ENCODE measurements at regions not wholly inside any gene's neighbourhood (a gene's known extent, or its start where the extent isn't known, plus 50 kb on each side); places are given as distances from the start of the nearest gene placed in this dataset.
"Not testable (repeated sequence)": the region's sequence is repeated elsewhere in the genome, so short reads cannot be mapped to it uniquely, and the experiment has no call there.

DNA sequence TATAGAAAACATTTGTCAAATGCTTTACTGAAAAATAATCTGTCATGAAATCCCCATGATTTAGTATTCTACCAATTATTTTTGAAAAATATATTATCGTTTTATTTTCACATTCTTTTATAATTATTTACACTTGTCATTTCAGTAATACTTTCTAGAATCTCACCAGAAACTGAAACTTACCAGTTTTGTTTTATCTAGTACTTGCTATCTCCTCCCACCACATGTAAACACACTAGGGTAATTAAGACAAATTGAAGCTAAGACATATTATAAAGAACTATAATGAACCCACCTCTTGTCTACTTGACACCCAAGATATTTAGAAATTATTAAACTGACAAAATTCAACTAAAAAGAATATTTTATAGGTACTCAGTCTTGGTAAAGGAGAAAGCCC, 51.5 kb upstream of the GRM3 start:
- DNase-seq (ENCODE audit: low read depth in 2 of 3, low spot score in 2 of 3): no peak

DNA sequence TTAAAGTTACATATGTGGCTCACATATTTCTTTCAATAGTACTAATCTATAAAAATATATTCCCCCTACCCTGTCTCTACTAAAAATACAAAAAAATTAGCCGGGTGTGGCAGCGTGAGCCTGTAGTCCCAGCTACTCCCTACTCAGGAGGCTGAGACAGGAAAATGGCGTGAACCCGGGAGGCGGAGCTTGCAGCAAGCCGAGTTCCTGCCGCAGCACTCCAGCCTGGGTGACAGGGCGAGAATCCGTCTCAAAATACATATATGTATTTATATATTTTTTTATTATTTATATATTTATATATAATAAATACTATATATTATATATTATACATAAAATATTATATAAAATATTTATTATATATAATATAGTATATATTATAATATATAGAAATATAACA, 69.7 kb upstream of the GRM3 start:
- no peak for DNase-seq (ENCODE audit: low read depth in 2 of 3, low spot score in 2 of 3)

DNA sequence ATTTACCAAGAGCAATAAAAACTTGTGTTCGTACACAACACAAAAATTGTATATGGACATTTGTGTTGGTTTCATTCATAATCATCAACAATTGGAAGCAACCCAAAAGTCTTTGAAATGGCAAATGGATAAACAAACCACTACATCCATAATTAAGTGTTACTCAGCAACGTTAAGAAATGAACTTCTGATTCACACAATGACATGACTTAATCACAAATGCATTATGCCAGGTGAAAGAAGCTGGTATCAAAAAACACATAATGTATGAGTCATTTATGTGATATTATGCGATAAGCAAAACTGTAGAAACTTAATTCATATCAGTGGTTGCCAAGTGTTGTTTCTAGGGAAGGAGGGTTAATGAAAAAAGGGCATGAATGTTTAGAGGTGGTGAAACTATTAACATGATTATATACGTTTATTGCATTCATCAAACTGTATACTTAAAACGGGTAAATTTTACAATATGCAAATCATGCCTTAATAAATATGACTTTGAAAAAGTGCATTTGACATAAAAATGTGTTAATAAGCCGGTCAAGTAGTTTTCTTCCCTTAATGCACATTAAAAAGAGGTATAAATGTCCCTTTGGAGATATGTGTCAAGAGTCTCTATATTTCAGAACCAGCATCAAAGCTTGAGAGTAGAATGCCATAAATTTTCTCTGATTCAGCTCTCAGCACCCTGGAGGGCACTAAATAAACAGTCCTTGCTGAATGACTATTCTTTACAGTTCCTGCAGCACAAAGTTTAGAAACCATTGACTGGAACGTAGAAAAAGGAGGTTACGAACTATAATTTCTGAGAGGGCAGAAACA, 84.8 kb upstream of the GRM3 start:
- DNase-seq (ENCODE audit: low read depth in 2 of 3, low spot score in 2 of 3): no peak

DNA sequence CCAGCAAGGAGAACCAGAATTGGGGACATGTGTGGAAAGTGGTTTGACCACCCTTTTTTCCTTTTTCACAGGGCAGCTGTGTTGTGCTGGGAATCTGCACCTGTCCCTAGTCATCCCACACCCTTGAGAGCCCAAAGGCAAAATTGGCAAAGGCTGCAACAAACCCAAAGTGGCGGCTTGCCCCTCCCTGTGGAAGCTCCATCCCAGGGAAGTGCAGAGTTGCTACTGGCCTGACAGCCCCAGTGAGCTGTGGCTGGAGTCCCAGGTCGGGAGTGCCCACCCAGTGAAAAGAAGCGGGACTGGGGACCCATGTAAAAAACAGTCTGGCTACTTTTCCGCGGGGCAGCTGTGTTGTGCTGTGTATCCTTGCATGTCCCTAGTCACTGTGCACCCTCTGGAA, 109.1 kb upstream of the GRM3 start:
- DNase-seq (ENCODE audit: low read depth in 2 of 3, low spot score in 2 of 3): no peak

DNA sequence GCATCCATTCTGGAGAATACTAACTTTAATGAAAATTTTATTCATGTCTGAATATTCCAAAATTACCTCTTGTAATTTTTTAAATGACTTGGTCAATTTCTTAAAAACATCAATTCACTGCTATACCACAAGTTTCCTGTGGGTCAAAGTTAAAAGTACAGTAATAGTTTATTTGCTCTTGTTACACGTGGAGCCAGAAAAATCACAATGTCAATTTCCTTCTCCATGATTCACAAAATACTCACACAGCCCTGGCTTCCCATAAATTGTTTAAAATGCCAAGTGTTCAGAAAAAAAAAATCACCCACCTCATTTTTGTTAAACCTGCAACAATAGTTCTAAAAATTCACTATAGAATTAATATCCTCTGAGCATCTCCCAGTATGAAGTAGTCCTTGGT, 139.5 kb upstream of the GRM3 start:
- DNase-seq (ENCODE audit: low read depth in 2 of 3, low spot score in 2 of 3): no peak

DNA sequence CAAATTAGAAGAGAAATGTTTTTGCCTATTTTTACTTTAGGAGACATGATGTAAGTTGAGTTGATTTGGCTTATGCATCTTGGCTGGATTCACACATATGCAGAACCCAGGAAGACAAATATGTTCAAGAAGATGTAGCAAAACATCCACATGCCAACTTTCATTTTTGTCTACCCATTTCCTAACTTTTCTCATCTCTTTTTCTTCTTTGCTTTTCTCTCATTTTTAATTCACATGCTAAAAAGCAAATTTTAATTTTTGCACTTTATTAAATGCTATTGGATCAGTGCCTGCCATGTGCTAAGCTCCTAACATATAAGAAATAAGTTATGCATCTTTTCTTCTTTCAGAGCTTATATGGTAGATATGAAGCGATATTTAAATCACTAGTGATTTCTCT, 143.7 kb upstream of the GRM3 start:
- DNase-seq (ENCODE audit: low read depth in 2 of 3, low spot score in 2 of 3): no peak

DNA sequence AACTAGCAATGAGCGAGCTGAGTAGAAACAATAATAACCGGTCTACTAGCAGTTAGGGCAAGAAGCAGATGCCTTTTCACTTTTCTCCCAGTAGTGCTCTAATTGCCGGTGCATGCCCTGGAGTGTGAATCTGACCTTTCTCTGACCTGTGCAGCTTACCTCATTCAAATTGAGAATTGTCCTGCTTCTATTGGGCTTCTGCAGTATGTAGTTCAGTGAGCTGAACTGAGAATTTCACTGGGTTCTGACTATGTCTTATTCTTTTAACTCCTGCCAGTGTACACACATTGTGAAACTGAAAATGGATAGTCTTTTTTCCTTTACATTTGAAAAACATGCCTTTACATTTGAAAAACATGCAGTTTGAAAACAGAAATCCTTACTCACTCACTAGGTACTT, 157.9 kb upstream of the GRM3 start:
- no peak for DNase-seq (ENCODE audit: low read depth in 2 of 3, low spot score in 2 of 3)

DNA sequence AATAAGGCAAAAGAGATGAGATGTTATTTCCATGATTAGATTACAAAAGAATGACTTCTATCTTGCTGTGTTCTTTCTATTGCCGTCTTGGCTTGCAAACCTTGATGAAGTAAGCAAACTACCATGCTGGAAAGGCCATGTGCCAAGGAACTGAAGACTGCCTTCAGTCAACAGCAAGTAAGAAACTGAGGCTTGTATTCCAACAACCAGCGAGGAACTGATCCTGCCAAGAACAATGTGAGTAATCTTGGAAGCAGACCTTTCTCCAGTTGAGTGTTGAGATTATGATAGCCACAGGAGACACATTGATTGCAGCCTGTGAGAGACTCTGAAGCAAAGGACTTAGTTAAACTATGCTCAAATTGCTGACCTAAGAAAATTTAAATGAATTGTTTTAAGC, 164.6 kb upstream of the GRM3 start:
- DNase-seq (ENCODE audit: low read depth in 2 of 3, low spot score in 2 of 3): no peak

DNA sequence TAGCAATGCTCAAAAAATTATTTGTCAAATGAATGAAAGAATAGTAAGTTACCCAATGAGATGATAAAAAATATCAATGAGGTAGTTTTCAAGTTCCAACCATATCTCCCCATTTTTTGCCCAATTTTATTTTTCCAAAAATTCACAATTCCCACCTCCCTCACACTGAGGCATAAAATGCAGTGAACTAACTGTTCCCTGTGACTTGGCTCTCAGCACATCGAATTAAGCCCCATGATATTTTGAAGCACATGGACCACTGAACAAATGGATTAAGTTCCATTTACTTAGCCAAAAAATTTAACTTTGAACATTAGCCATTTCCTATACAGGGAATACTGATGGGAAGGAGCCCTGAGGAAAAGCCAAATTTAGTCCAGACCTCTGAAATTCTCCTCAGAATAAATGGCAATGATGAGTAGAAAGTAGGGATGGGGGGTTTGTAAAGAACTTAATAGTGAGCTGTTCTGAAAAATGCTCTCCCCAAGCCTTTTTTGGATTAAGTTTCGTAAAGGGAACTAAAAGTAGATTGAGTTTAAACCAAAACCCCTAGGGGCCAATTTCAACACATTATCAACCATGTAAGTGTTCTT, 166.3 kb upstream of the GRM3 start:
- DNase-seq (ENCODE audit: low read depth in 2 of 3, low spot score in 2 of 3): no peak

DNA sequence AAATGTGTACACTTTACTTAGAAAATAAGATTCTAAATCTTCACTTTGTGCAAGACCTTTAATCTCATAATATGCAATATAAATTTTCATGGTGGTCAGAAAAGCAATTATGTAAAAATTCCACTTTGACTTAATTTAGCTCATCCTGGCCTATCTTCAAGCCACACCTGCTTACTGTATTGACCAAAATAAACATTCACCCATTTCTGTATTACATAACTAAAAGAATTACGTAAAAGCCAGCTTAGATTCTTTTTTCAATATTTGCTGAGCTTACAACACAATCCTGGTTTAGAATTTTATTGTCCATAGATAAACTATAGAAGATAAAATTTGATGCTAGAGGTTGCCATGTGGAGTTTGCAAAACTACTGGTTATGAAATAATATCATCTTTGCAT, 172.9 kb upstream of the GRM3 start:
- DNase-seq (ENCODE audit: low read depth in 2 of 3, low spot score in 2 of 3): no peak

DNA sequence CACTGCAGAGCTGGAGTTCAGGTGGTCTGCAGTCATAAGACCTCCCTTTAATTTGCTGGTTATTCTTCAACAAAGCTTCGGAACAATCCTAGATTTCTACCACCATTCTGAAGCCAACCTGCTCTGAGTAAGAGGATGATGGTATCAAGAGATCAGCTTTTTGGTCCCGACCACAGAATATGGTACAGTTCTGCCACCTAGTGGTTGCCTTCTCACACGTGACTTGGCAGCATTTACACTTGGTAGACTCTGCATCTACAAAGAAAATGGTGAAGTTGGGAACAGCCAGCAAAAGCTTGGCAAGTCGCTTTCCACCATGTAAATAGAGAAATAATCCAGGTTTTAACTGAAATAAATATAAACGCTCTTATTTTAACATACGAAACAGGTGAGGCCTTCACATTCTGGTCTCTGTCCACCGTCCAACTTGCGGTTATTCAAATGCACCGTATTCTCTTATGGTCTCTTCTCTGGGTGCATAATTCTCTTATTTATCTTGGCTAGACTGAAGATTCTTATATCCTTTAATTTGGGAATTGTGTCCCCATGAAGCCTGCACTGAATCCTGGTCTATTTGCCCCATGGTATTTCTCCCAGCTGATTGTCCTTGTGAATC, 173.9 kb upstream of the GRM3 start:
- peak in 1 of 3 experiments; percentile 7 for DNase-seq (ENCODE audit: low read depth in 2 of 3, low spot score in 2 of 3)

DNA sequence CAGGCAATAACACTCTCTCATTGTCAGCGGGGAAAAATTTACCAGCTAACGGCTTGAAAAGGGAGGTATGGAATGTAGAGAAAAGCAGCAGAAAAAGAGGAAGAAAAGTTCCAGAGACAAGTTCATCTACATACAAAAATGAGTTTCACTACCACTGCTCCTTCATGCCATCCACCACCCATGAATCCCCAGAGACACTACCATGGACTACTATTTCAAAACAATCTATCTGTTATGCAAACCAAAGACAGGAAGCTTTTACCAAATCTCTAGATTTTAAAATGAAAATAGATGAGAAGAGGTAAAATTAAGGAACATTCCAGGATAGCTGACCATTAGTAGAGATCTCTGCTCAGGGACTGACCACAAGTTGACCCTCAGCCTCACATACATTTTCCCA, 189.0 kb upstream of the GRM3 start:
- no peak for DNase-seq (ENCODE audit: low read depth in 2 of 3, low spot score in 2 of 3)

DNA sequence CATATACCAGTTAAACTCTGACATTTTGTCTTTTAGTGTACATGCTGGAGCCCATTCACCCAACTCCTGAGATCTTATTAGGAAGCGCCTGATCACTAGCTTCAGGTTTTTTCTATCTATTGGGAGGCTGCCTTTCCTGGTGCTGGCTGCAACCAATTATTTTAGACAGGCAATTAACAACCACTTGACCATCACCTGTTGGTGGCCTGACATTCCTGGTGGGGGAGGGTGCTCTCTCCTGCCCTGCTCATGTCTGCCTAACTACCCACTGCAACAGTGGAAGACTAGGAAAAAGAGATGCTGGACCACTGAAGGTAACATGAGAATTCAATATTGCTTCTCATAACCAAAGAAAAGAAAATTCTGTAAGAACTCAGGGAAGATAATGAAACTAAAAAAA, 190.3 kb upstream of the GRM3 start:
- no peak for DNase-seq (ENCODE audit: low read depth in 2 of 3, low spot score in 2 of 3)

DNA sequence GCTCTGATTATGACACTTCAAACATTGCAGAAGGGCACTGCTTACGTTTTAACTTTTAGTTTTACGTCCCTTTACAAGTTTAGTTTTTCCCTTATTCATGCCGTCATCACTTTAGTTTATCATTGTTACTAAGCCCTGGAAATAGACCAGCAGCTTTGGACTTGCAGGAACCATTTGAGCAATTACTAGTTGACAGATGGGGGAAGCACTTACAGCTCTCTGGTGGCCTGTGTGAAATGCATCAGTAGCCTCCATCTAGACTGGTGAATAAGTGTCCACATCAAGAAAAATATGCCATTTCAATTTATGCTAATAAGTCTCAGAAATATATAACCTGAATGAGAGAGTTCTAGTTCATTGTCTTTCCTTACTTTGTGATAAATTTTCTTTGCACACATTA, 194.9 kb upstream of the GRM3 start:
- DNase-seq (ENCODE audit: low read depth in 2 of 3, low spot score in 2 of 3): no peak

DNA sequence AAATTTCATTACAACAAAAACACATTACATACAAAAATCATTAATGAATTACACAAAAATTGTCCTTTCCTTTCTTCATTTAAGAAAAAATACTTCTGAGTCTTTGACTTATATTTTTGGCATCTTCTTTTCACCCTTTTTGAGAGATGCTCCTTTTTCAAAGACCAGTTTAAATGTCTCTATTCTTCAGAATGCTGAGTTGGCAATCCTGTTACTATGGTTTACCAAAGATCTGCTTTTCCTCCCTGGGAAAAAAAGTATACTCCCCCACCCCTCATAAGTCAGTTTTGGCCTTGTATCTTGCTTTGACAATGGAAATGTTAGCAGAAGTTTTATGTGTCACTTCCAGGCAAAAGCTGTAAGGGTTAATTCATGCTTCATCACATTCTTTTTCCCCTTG, 198.4 kb upstream of the GRM3 start:
- DNase-seq (ENCODE audit: low read depth in 2 of 3, low spot score in 2 of 3): no peak

DNA sequence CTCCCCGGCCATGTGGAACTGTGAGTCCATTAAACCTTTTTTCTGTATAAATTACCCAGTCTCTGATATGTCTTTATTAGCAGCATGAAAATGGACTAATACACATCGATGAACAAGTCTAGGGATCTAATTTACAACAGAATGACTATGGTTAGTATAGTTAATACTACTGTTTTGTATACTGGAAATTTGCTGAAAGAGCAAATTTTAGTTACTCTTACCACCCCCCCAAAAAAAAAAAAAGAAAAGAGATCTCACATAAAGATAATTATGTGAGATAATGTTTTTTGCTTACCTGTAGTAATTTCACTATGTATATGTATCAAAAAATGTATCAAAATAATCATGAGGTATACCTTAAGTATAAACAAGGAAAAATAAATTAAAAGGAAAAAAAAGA, 199.5 kb upstream of the GRM3 start:
- no peak for DNase-seq (ENCODE audit: low read depth in 2 of 3, low spot score in 2 of 3)

DNA sequence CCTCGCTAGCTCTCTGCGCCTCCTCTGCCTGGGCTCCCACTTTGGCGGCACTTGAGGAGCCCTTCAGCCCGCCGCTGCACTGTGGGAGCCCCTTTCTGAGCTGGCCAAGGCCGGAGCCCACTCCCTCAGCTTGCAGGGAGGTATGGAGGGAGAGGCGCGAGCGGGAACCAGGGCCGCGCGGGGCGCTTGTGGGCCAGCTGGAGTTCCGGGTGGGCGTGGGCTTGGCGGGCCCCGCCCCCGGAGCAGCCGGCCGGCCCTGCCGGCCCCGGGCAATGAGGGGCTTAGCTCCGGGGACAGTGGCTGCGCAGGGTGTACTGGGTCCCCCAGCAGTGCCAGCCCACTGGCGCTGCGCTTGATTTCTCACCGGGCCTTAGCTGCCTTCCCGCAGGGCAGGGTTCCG, 203.3 kb upstream of the GRM3 start:
- not testable (repeated sequence) for DNase-seq (ENCODE audit: low read depth in 2 of 3, low spot score in 2 of 3)

DNA sequence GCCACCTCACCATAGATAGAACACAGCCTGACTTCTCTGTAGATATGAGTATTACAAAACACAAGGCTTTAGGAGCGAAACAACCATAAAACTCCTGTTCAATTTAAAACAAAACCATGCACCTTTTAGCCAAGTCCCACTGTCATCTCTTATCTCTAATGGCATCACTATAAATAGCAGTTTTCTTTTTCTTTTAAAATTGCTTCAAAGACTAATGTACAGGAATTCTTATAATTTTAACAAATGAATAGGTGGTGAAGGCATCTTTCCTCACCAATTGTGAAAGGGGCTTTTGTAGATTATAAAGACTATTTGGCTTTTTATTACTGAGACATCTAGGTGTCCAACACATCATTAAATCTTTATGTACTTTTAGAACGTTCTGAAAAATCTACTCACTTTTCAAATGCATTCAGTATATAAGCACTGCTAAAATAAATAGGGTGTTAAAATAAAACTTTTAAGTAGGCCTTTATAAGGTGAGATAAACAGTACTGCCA, 205.7 kb upstream of the GRM3 start:
- no peak for DNase-seq (ENCODE audit: low read depth in 2 of 3, low spot score in 2 of 3)

DNA sequence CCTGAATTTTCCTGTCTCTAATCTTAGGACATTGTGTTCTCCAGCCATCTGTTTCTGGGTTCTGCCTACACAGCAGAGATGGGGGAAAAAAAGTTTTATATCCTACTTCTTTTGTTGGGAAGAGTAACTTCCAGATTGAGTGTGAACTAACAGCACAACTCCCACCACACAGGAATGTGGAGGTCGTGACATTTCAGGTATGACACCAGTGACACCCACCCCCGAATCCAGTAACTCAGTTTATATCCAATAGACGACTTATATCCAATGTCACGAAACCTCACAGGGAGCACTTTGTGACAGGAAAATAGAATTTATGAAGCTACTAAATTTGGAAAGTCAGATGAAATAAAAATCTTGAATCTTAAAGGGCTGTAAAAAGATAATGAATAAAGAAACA, 211.9 kb upstream of the GRM3 start:
- DNase-seq (ENCODE audit: low read depth in 2 of 3, low spot score in 2 of 3): no peak

DNA sequence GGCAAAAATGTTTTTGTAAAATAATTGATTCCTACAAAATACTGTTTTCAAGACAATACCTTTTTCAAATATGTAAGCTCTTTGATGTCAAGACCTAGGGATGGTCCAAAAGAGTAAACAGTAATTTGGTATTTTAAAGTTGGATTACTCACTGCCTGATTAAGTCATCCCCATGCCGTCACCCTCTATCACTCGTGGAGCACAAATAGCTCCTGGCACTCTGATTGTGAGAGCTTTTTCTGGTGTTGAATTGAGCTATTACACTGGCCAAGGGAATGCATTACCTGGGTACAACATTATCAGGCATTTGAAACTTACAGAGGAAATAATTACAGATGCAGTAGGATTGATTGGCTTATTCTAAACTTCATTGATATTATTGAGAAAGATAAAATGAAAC, 231.9 kb upstream of the GRM3 start:
- no peak for DNase-seq (ENCODE audit: low read depth in 2 of 3, low spot score in 2 of 3)

DNA sequence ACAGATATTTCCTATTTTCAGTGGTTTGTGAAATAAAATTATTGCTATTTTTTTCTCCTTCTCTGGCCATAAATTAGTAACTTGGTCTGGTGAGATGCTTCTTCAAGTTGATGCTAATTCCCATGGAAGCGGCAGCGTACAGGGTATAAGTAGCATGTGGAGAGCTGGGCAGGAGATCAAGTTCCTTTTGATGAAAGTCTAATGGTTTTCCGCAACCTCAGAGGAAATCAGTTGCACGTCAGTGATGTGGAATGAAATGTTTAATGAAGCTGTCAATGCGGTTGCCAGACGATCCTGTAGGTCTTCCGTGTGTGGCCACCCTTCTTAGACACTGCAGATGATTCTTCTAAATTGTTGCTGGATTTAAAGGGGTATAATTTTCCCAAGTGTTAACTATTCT, 236.4 kb upstream of the GRM3 start:
- no peak for DNase-seq (ENCODE audit: low read depth in 2 of 3, low spot score in 2 of 3)

DNA sequence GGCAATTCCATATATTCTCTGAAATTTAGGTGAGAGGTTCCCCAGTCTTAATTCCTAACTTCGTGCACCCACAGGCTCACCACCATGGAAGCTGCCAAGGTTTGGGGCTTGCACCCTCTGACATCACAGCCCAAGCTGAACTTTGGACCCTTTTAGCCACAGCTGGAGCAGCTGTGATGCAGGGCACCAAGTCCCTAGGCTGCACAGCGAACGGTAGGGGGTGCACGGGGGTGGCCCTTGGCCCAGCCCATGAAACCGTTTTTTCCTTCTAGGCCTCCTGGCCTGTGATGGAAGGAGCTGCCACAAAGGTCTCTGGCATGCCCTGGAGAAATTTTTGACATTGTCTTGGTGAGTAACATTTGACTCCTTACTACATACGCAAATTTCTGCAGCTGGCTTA, 251.9 kb upstream of the GRM3 start:
- no peak for DNase-seq (ENCODE audit: low read depth in 2 of 3, low spot score in 2 of 3)

DNA sequence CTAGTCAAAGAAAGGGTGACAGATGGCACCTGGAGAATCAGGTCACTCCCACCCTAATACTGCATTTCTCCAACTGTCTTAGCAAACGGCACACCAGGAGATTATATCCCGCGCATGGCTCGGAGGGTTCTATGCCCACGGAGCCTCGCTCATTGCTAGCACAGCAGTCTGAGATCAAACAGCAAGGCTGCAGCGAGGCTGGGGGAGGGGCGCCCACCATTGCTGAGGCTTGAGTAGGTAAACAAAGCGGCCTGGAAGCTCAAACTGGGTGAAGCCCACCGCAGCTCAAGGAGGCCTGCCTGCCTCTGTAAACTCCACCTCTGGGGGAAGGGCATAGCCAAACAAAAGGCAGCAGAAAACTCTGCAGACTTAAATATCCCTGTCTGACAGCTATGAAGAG, 268.1 kb upstream of the GRM3 start:
- not testable (repeated sequence) for DNase-seq (ENCODE audit: low read depth in 2 of 3, low spot score in 2 of 3)
